ENCODE measurements at regions not wholly inside any gene's neighbourhood (a gene's known extent, or its start where the extent isn't known, plus 50 kb on each side); places are given as distances from the start of the nearest gene placed in this dataset.

DNA sequence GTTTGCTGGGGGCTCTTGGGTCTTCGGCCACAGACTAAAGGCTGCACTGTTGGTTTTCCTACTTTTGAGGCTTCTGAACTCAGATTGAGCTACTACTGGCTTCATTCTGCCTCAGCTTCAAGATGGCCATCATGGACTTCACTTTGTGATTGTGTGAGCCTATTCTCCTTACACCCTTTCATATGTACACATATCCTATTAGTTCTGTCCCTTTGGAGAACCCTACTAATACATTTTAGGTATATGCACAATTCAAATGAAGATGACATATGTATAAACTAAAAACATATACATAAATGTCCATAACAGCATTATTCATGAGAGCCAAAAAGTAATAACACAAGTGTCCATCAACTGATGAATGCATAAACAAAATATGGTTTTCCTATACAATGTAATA, 75.7 kb downstream of the GPR37 start:
- TF ChIP-seq EZH2 (IDR thresholded peaks at IDR 0.05; ENCODE audit: insufficient read depth, poor library complexity, severe bottlenecking) (no peak), EZH2phosphoT487 (IDR thresholded peaks at IDR 0.05; ENCODE audit: insufficient read depth, low read depth) (no peak)

All from GM23248 (cell line).